Uterus (tissue), 2 donors: ENCODE measurements at regions not wholly inside any gene's neighbourhood (a gene's known extent, or its start where the extent isn't known, plus 50 kb on each side); places are given as distances from the start of the nearest gene placed in this dataset.

Source experiments
- CTCF ChIP-seq, 4 experiments: fragments of 200-600 bp in 2 of 4; fragments of 450-650 bp in 2 of 4; sonication (generic) in 2 of 4; IDR thresholded peaks; one replicate each; pipeline ENCODE4 v1.5.1; 2016 to 2019; ENCODE audit warnings: antibody characterized with exemption in 4 of 4, mild to moderate bottlenecking in 2 of 4, moderate library complexity in 1 of 4
- POLR2A ChIP-seq, 2 donors: fragments of 450-650 bp; IDR thresholded peaks; one replicate each; pipeline ENCODE4 v1.6.1; 2016; ENCODE audit warnings: antibody characterized with exemption in 2 of 2, mild to moderate bottlenecking in 1 of 2, moderate library complexity in 1 of 2

GRCh38 chr11:92644595-92645445 lies 324.6 kb upstream of the MTNR1B start:
- TF ChIP-seq CTCF (IDR thresholded peaks at IDR 0.05), result no peak
- TF ChIP-seq POLR2A (IDR thresholded peaks at IDR 0.05), result no peak
